Loucy (cell line): ENCODE measurements at regions not wholly inside any gene's neighbourhood (a gene's known extent, or its start where the extent isn't known, plus 50 kb on each side); places are given as distances from the start of the nearest gene placed in this dataset.
A peak's percentile ranks its signal among the peaks of the same experiment; 100 is the strongest.

Source experiments
- H2AFZ ChIP-seq: fragments of 200-600 bp; sonication (generic); 2 replicates; pipeline ENCODE4 v1.6.0; 2016; ENCODE audit warnings: antibody characterized with exemption, mild to moderate bottlenecking, low read length, moderate library complexity
- H3F3A ChIP-seq: fragments of 200-600 bp; 2 replicates; pipeline ENCODE4 v1.6.0; 2016; ENCODE audit warnings: antibody characterized with exemption, low read depth, mild to moderate bottlenecking
- H3K27me3 ChIP-seq: fragments of 200-600 bp; sonication (generic); 2 replicates; pipeline ENCODE4 v1.6.1; 2014; ENCODE audit warnings: low read length, mild to moderate bottlenecking; ENCODE audit not compliant: insufficient read depth, poor library complexity, severe bottlenecking
- H3K36me3 ChIP-seq: fragments of 200-600 bp; sonication (generic); 2 replicates; pipeline ENCODE4 v1.6.1; 2016; ENCODE audit warnings: low read length; ENCODE audit not compliant: insufficient read depth
- H3K4me1 ChIP-seq: fragments of 200-600 bp; sonication (generic); 2 replicates; pipeline ENCODE4 v1.5.1; 2014; ENCODE audit warnings: low read length, mild to moderate bottlenecking; ENCODE audit not compliant: insufficient read depth, poor library complexity, severe bottlenecking
- H3K4me2 ChIP-seq: fragments of 200-600 bp; sonication (generic); 2 replicates; pipeline ENCODE4 v1.6.0; 2014; ENCODE audit warnings: antibody characterized with exemption, low read length, low read depth, mild to moderate bottlenecking; ENCODE audit not compliant: poor library complexity, severe bottlenecking
- H3K4me3 ChIP-seq: fragments of 200-600 bp; sonication (generic); 2 replicates; pipeline ENCODE4 v1.5.1; 2014; ENCODE audit warnings: low read length, mild to moderate bottlenecking, mixed read lengths; ENCODE audit not compliant: poor library complexity, severe bottlenecking
- H3K79me2 ChIP-seq: fragments of 200-600 bp; sonication (generic); 2 replicates; pipeline ENCODE4 v1.6.1; 2014; ENCODE audit warnings: low read length; ENCODE audit not compliant: insufficient read depth
- H3K9ac ChIP-seq: fragments of 200-600 bp; sonication (generic); 2 replicates; pipeline ENCODE4 v1.6.0; 2014; ENCODE audit warnings: mild to moderate bottlenecking, low read depth, low read length, moderate library complexity; ENCODE audit not compliant: poor library complexity, severe bottlenecking
- H3K9me2 ChIP-seq: fragments of 200-600 bp; sonication (generic); replicated peaks from 2 replicates; pipeline ENCODE4 v1.6.1; 2016; ENCODE audit warnings: low read depth, low read length, mixed read lengths
- H3K9me3 ChIP-seq: fragments of 200-600 bp; sonication (generic); 2 replicates; pipeline ENCODE4 v1.6.1; 2014; ENCODE audit warnings: mild to moderate bottlenecking, antibody characterized with exemption, low read length, low read depth; ENCODE audit not compliant: insufficient read depth
- H4K20me1 ChIP-seq: fragments of 200-600 bp; sonication (generic); 2 replicates; pipeline ENCODE4 v1.6.0; 2014; ENCODE audit warnings: antibody characterized with exemption, low read length, mild to moderate bottlenecking; ENCODE audit not compliant: insufficient read depth, poor library complexity, severe bottlenecking
- EZH2phosphoT487 ChIP-seq: fragments of 200-600 bp; IDR thresholded peaks from 2 replicates; pipeline ENCODE4 v1.6.1; 2018; ENCODE audit warnings: antibody characterized with exemption, mild to moderate bottlenecking, moderate library complexity, borderline replicate concordance
- TF ChIP-seq, protein P1 (sequence below): fragments of 200-600 bp; sonication (generic); conservative IDR thresholded peaks from 2 replicates; pipeline ENCODE4 v1.5.1; 2014; ENCODE audit warnings: mild to moderate bottlenecking, antibody characterized with exemption, low read length

DNA sequence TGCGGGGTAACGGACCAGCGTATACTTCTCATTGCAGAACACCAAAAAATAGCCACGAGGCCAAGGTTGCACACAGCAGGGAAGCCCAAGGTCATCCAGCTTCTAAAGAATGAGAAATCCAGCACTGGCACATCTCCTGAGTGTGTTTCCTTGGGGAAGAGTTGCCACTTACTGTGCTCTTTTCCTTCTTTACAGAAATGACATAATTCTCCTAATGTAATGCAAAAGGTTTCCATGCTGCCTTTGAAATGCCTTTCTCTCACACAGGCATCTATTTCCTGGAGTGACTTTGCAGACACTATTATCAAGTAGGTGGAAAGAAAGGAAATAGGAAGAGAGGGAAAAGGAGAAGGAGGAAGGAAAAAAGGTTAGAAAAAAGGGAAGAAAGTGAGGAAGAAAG, 862.1 kb upstream of the CELF4 start:
- Histone ChIP-seq H3K9me3 (no peaks in the 10 kb centered on the region), H3K36me3 (no peaks in the 10 kb centered on the region), H3F3A (no peaks in the 10 kb centered on the region), H3K4me2 (no peak overlapping the region), H3K27me3 (no peaks in the 10 kb centered on the region), H3K79me2 (no peaks in the 10 kb centered on the region), H3K9ac (no peak overlapping the region), H3K9me2 (no peaks in the 10 kb centered on the region), H3K4me3 (no peak overlapping the region), H4K20me1 (no peaks in the 10 kb centered on the region), H3K4me1 (no peaks in the 10 kb centered on the region), H2AFZ (no peak overlapping the region)
- no peak for TF ChIP-seq EZH2phosphoT487
- TF ChIP-seq, protein P1, sequence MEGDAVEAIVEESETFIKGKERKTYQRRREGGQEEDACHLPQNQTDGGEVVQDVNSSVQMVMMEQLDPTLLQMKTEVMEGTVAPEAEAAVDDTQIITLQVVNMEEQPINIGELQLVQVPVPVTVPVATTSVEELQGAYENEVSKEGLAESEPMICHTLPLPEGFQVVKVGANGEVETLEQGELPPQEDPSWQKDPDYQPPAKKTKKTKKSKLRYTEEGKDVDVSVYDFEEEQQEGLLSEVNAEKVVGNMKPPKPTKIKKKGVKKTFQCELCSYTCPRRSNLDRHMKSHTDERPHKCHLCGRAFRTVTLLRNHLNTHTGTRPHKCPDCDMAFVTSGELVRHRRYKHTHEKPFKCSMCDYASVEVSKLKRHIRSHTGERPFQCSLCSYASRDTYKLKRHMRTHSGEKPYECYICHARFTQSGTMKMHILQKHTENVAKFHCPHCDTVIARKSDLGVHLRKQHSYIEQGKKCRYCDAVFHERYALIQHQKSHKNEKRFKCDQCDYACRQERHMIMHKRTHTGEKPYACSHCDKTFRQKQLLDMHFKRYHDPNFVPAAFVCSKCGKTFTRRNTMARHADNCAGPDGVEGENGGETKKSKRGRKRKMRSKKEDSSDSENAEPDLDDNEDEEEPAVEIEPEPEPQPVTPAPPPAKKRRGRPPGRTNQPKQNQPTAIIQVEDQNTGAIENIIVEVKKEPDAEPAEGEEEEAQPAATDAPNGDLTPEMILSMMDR, result no peak

DNA sequence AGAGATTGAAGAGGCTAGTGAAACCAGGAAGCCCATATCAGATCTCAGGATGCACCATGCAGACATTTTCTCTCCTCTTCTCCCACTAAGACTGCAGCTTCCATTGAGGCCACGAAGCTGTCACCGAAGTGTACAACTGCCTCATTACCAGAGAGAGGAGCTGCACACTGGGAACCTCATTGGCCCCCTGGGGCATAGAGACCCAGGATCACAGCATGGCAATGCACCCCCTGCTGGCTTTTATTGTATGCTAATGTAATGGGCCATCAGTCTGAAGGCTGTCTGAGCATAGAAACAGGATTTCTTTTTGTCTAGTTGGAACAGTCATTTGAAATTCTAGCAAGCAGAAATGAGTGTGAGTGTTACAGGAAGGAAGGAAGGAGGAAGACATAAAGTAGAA, 861.6 kb upstream of the CELF4 start:
- Histone ChIP-seq H3K9me2 (no peaks in the 10 kb centered on the region), H3F3A (no peaks in the 10 kb centered on the region), H3K9me3 (no peaks in the 10 kb centered on the region), H3K9ac (no peak overlapping the region), H3K4me2 (no peak overlapping the region), H3K36me3 (no peaks in the 10 kb centered on the region), H3K27me3 (no peaks in the 10 kb centered on the region), H3K4me1 (no peaks in the 10 kb centered on the region), H2AFZ (no peak overlapping the region), H3K79me2 (no peaks in the 10 kb centered on the region), H4K20me1 (no peaks in the 10 kb centered on the region), H3K4me3 (no peak overlapping the region)
- TF ChIP-seq, protein P1, result peak; percentile 53
- no peak for TF ChIP-seq EZH2phosphoT487

DNA sequence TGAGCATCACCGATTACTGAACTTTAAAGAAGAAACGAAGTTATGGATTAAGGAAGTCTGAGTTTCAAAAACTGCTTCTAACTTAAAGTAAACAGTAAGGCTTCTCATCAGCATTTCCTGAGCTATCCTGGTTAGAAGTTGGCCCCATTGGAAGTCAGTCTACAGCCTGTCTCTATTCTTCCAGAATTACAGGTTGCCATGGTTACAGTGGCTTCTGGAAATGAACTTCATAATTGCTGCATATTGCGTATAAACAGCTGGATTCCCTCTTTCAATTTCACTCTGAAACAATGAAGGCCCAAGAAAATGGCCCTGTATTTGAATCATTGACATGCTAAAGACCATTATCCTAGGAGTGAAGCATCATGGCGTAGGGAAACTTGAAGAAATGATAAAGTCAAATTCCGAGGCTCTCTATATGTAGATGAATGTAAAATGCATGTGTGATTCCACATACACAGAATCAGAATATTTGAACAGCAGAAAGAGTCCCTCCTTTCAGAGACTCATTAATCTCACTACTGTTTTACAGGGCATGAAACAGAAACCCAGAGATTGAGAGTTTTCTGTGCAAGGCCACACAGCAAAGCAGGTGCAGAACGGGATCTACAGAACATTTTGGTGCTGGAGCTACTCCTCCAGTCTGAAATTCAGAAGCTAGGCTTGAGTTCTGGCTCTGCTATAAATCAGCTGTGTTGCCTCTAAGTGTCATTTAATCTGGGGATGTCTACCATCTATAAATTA, 856.4 kb upstream of the CELF4 start:
- Histone ChIP-seq H3K9ac (no peak overlapping the region), H3K4me1 (no peaks in the 10 kb centered on the region), H3F3A (no peaks in the 10 kb centered on the region), H3K79me2 (no peaks in the 10 kb centered on the region), H3K4me2 (no peak overlapping the region), H2AFZ (no peak overlapping the region), H4K20me1 (no peaks in the 10 kb centered on the region), H3K27me3 (no peaks in the 10 kb centered on the region), H3K4me3 (no peak overlapping the region), H3K9me3 (no peaks in the 10 kb centered on the region), H3K9me2 (no peaks in the 10 kb centered on the region), H3K36me3 (no peaks in the 10 kb centered on the region)
- no peak for TF ChIP-seq EZH2phosphoT487
- TF ChIP-seq, protein P1, result no peak
